IMR-90 (cell line): ENCODE measurements at regions not wholly inside any gene's neighbourhood (a gene's known extent, or its start where the extent isn't known, plus 50 kb on each side); places are given as distances from the start of the nearest gene placed in this dataset.

Experiments used
- ATAC-seq: fragments of 200-7000 bp; cut with Tn5 transposase; 2 replicates; pipeline ENCODE4 v1.9.1; 2020; ENCODE audit warnings: low read depth, mild to moderate bottlenecking, moderate library complexity
- BruUV-seq: library from RNA; stranded (reverse); fragments of 400-500 nt; replicated peaks from 2 replicates; lab custom pipeline; 2021; lab: Mats Ljungman, UMichigan
- CTCF ChIA-PET: fragments of 300-600 bp; formaldehyde crosslinking; extraction: SDS; loops from one replicate; lab custom pipeline; 2021; ENCODE audit warnings: antibody characterized with exemption; lab: Yijun Ruan, JAX
- POLR2A ChIA-PET: fragments of 300-600 bp; sonication (Branson Sonifier 250); formaldehyde crosslinking; loops from one replicate; lab custom pipeline; 2022; ENCODE audit warnings: antibody characterized with exemption; ENCODE audit not compliant: unreplicated experiment; lab: Charles Lee
- DNase-seq: peaks from one replicate; pipeline ENCODE4 v3.0.0; 2013
- H2AFZ ChIP-seq: replicated peaks from 2 replicates; pipeline ENCODE3; 2013; ENCODE audit warnings: low read length, mild to moderate bottlenecking; ENCODE audit not compliant: poor library complexity
- H2AK5ac ChIP-seq: 2 replicates; pipeline ENCODE4 v1.6.1; 2013; ENCODE audit warnings: low read depth, low read length, inconsistent platforms
- H2AK9ac ChIP-seq: replicated peaks from 2 replicates; pipeline ENCODE3; 2013; ENCODE audit warnings: mild to moderate bottlenecking, low read depth, low read length, moderate library complexity; ENCODE audit not compliant: poor library complexity
- H2BK120ac ChIP-seq: 2 replicates; pipeline ENCODE4 v1.6.1; 2013; ENCODE audit warnings: low read depth, low read length, inconsistent platforms
- H2BK15ac ChIP-seq: 3 replicates; pipeline ENCODE4 v1.6.1; 2013; ENCODE audit warnings: low read depth, low read length, inconsistent platforms
- H2BK20ac ChIP-seq: 2 replicates; pipeline ENCODE4 v1.6.1; 2013; ENCODE audit warnings: low read depth, mild to moderate bottlenecking, inconsistent platforms, low read length, moderate library complexity
- H2BK5ac ChIP-seq: 2 replicates; pipeline ENCODE4 v1.6.1; 2013; ENCODE audit warnings: mild to moderate bottlenecking, low read depth, low read length, inconsistent platforms; ENCODE audit not compliant: poor library complexity, severe bottlenecking
- H3K14ac ChIP-seq: replicated peaks from 2 replicates; pipeline ENCODE4 v1.6.1; 2013; ENCODE audit warnings: low read depth, low read length, inconsistent platforms
- H3K18ac ChIP-seq: 2 replicates; pipeline ENCODE4 v1.6.1; 2013; ENCODE audit warnings: low read depth, low read length, control low read depth
- H3K23ac ChIP-seq: 2 replicates; pipeline ENCODE4 v1.6.1; 2013; ENCODE audit warnings: low read depth, low read length, inconsistent platforms
- H3K27ac ChIP-seq: 2 replicates; pipeline ENCODE4 v1.5.1; 2013; ENCODE audit warnings: mild to moderate bottlenecking, control low read depth, low read length; ENCODE audit not compliant: insufficient read depth
- H3K27me3 ChIP-seq: 2 replicates; pipeline ENCODE4 v1.6.1; 2013; ENCODE audit warnings: low read length; ENCODE audit not compliant: control insufficient read depth, insufficient read depth
- H3K36me3 ChIP-seq: 2 replicates; pipeline ENCODE4 v1.6.1; 2013; ENCODE audit warnings: low read length, mixed read lengths; ENCODE audit not compliant: control insufficient read depth, insufficient read depth
- H3K4ac ChIP-seq: 2 replicates; pipeline ENCODE4 v1.6.1; 2013; ENCODE audit warnings: low read depth, low read length, inconsistent platforms
- H3K4me1 ChIP-seq: 2 replicates; pipeline ENCODE4 v1.6.1; 2013; ENCODE audit warnings: low read length, mixed read lengths; ENCODE audit not compliant: control insufficient read depth, insufficient read depth
- H3K4me2 ChIP-seq: 2 replicates; pipeline ENCODE4 v1.6.1; 2013; ENCODE audit warnings: low read depth, mild to moderate bottlenecking, control low read depth, low read length, moderate library complexity
- H3K4me3 ChIP-seq: 2 replicates; pipeline ENCODE4 v1.5.1; 2013; ENCODE audit warnings: low read depth, mild to moderate bottlenecking, control low read depth, low read length, moderate library complexity; ENCODE audit not compliant: insufficient read depth
- H3K56ac ChIP-seq: 2 replicates; pipeline ENCODE4 v1.6.1; 2013; ENCODE audit warnings: low read length, inconsistent platforms; ENCODE audit not compliant: insufficient read depth; ENCODE audit errors: extremely low read depth
- H3K79me1 ChIP-seq, 2 experiments: 2 replicates each; pipeline ENCODE4 v1.6.1; 2013; ENCODE audit warnings: low read length in 2 of 2, inconsistent platforms in 1 of 2, low read depth in 1 of 2
- H3K9ac ChIP-seq: 2 replicates; pipeline ENCODE4 v1.6.1; 2013; ENCODE audit warnings: low read depth, low read length, control low read depth
- H3K9me1 ChIP-seq: 2 replicates; pipeline ENCODE4 v1.6.1; 2013; ENCODE audit warnings: low read length, inconsistent platforms; ENCODE audit not compliant: insufficient read depth
- H3K9me3 ChIP-seq: 2 replicates; pipeline ENCODE4 v1.6.1; 2013; ENCODE audit warnings: low read length; ENCODE audit not compliant: control insufficient read depth, insufficient read depth
- H4K20me1 ChIP-seq: 2 replicates; pipeline ENCODE4 v1.6.1; 2013; ENCODE audit warnings: low read length, inconsistent platforms; ENCODE audit not compliant: insufficient read depth
- H4K5ac ChIP-seq: 2 replicates; pipeline ENCODE4 v1.6.1; 2013; ENCODE audit warnings: mild to moderate bottlenecking, low read depth, low read length, control low read depth
- H4K8ac ChIP-seq, 2 experiments: 2 replicates each; pipeline ENCODE4 v1.6.1; 2013; ENCODE audit warnings: low read depth in 2 of 2, low read length in 2 of 2, control low read depth in 1 of 2, inconsistent platforms in 1 of 2
- H4K91ac ChIP-seq: 2 replicates; pipeline ENCODE4 v1.6.1; 2013; ENCODE audit warnings: low read depth, low read length, inconsistent platforms; ENCODE audit not compliant: insufficient read depth
- CHD1 ChIP-seq: IDR thresholded peaks from 2 replicates; pipeline ENCODE4 v1.6.1; 2012; ENCODE audit warnings: low read depth, low read length, improper control_type of control experiment
- CTCF ChIP-seq: conservative IDR thresholded peaks from 2 replicates; pipeline ENCODE4 v1.5.1; 2012; ENCODE audit warnings: mild to moderate bottlenecking, low read depth, low read length, improper control_type of control experiment
- ELK1 ChIP-seq: fragments of 150-350 bp; IDR thresholded peaks from 2 replicates; pipeline ENCODE4 v1.6.1; 2016; ENCODE audit warnings: low read depth, mild to moderate bottlenecking, low read length, moderate library complexity, borderline replicate concordance
- RCOR1 ChIP-seq: IDR thresholded peaks from 2 replicates; pipeline ENCODE4 v1.6.1; 2012; ENCODE audit warnings: mild to moderate bottlenecking, low read length, improper control_type of control experiment; ENCODE audit not compliant: insufficient replicate concordance
- SMC3 ChIP-seq: fragments of 150-350 bp; IDR thresholded peaks from 2 replicates; pipeline ENCODE4 v1.6.1; 2016; ENCODE audit warnings: low read depth, mild to moderate bottlenecking, antibody characterized with exemption, low read length, moderate library complexity
- WGBS, 2 experiments: methylation state at CpG; one replicate each; pipeline versions ENCODE4 v1.1.5 to v1.1.7; 2013; ENCODE audit warnings: missing lambda C conversion rate in 2 of 2; ENCODE audit not compliant: insufficient read length in 1 of 2; ENCODE audit errors: extremely low coverage in 2 of 2; 5-methylcytosine and 5-hydroxymethylcytosine counted together
- dilution Hi-C: fragments of 300-500 bp; cut with HindIII; formaldehyde crosslinking; loops from one replicate; pipeline ENCODE4 v1.14.3; 2018; ENCODE audit warnings: low sequenced_read_pairs; ENCODE audit not compliant: unreplicated experiment
- in situ Hi-C: fragments of 300-500 bp; cut with MboI; formaldehyde crosslinking; loops from 3 replicates; pipeline ENCODE4 v1.14.3; 2019; ENCODE audit warnings: low sequenced_read_pairs, inconsistent platforms, mixed read lengths
- intact Hi-C: fragments of 100-400 bp; cut with micrococcal nuclease; formaldehyde crosslinking; loops from 2 replicates; pipeline ENCODE4 v1.10.0; 2022

- TF ChIP-seq RCOR1 = no peak
- no peak for TF ChIP-seq CHD1
- TF ChIP-seq CTCF = no peak
- no peak for TF ChIP-seq ELK1
- TF ChIP-seq SMC3 = no peak
- no peak for ATAC-seq
These were observed 211.2 kb downstream of the NUAK1 start for GRCh38 chr12:105927564-105927963.

More at GRCh38 chr12:105927564-105927963, 211.2 kb downstream of the NUAK1 start:
- Histone ChIP-seq H3K36me3 (no peaks in the 10 kb centered on the region), H3K4me3 (no peak overlapping the region), H3K9me1 (peaks cover 4% of the 10 kb centered on the region), H4K20me1 (no peaks in the 10 kb centered on the region), H2AK5ac (no peak overlapping the region; the same call in 1 of the 2 replicates), H3K4me1 (peaks cover 4% of the 10 kb centered on the region), H3K23ac (no peak overlapping the region), H2AFZ (no peak overlapping the region), H3K27ac (no peak overlapping the region), H3K27me3 (no peaks in the 10 kb centered on the region), H3K18ac (no peak overlapping the region), H3K9me3 (no peaks in the 10 kb centered on the region), H2BK15ac (peak overlapping the region; percentile 51; the same call in 2 of the 3 replicates), H4K5ac (no peak overlapping the region), H3K14ac (no peak overlapping the region), H2BK120ac (no peak overlapping the region), H4K91ac (no peak overlapping the region), H3K9ac (no peak overlapping the region), H3K4me2 (no peak overlapping the region), H4K8ac (no peak overlapping the region), H3K79me1 (no peaks in the 10 kb centered on the region), H2AK9ac (no peak overlapping the region), H2BK5ac (no peak overlapping the region), H3K4ac (no peak overlapping the region), H3K56ac (no peak overlapping the region), H2BK20ac (no peak overlapping the region)
- ChIA-PET CTCF (no interaction called here), POLR2A (no interaction called here)
- BruUV-seq = no TSS peak
- intact Hi-C loops = no loop called here
- no peak for DNase-seq
- in situ Hi-C loops = no loop called here
- dilution Hi-C loops = no loop called here
- 92% methylated on average over 2 of the region's 5 CpGs; no CpG with 5 or more reads in 1 of the 2 experiments for WGBS, 2 experiments
